ENCODE measurements at regions not wholly inside any gene's neighbourhood (a gene's known extent, or its start where the extent isn't known, plus 50 kb on each side); places are given as distances from the start of the nearest gene placed in this dataset.
"Not testable (repeated sequence)": the region's sequence is repeated elsewhere in the genome, so short reads cannot be mapped to it uniquely, and the experiment has no call there.

- DNase-seq: no peak
Observed at GRCh38 chr4:12555011-12555410, 929.1 kb downstream of the RAB28 start.

GRCh38 chr4:12548678-12549077 lies 935.5 kb downstream of the RAB28 start:
- DNase-seq: no peak

- no peak for DNase-seq
Observed at GRCh38 chr4:12545812-12546211, 938.3 kb downstream of the RAB28 start.

GRCh38 chr4:12538162-12538561 lies 946.0 kb downstream of the RAB28 start:
- no peak for DNase-seq

GRCh38 chr4:12534684-12535083 lies 949.5 kb downstream of the RAB28 start:
- no peak for DNase-seq

GRCh38 chr4:12519426-12519825 lies 964.7 kb downstream of the RAB28 start:
- DNase-seq: no peak

GRCh38 chr4:12507868-12508481 lies 976.2 kb downstream of the RAB28 start:
- no peak for DNase-seq

GRCh38 chr4:12500409-12500808 lies 983.7 kb downstream of the RAB28 start:
- no peak for DNase-seq

GRCh38 chr4:12499693-12500092 lies 984.4 kb downstream of the RAB28 start:
- no peak for DNase-seq

- DNase-seq: no peak
Observed at GRCh38 chr4:12495211-12495610, 988.9 kb downstream of the RAB28 start.

- DNase-seq: no peak
Observed at GRCh38 chr4:12492730-12493393, 991.3 kb downstream of the RAB28 start.

GRCh38 chr4:12488672-12489071 lies 995.5 kb downstream of the RAB28 start:
- no peak for DNase-seq

- DNase-seq: no peak
Observed at GRCh38 chr4:12487000-12487399, 997.1 kb downstream of the RAB28 start.

- no peak for DNase-seq
Observed at GRCh38 chr4:12472087-12472486, 1012.1 kb downstream of the RAB28 start.

GRCh38 chr4:12471193-12471592 lies 1012.9 kb downstream of the RAB28 start:
- no peak for DNase-seq

- DNase-seq: not testable (repeated sequence)
Observed at GRCh38 chr4:12461576-12461975, 1022.6 kb downstream of the RAB28 start.

- no peak for DNase-seq
Observed at GRCh38 chr4:12459126-12459525, 1025.0 kb downstream of the RAB28 start.

GRCh38 chr4:12458621-12459020 lies 1025.5 kb downstream of the RAB28 start:
- DNase-seq: no peak

GRCh38 chr4:12452291-12452690 lies 1023.6 kb upstream of the HS3ST1 start:
- no peak for DNase-seq

- DNase-seq: no peak
Observed at GRCh38 chr4:12447451-12447850, 1018.8 kb upstream of the HS3ST1 start.

- no peak for DNase-seq
Observed at GRCh38 chr4:12446657-12447185, 1018.0 kb upstream of the HS3ST1 start.

- DNase-seq: no peak
Observed at GRCh38 chr4:12446256-12446655, 1017.6 kb upstream of the HS3ST1 start.

- no peak for DNase-seq
Observed at GRCh38 chr4:12445711-12446235, 1017.1 kb upstream of the HS3ST1 start.

GRCh38 chr4:12439633-12440305 lies 1011.1 kb upstream of the HS3ST1 start:
- no peak for DNase-seq

Measured in activated T-cell treated with anti-CD3 and anti-CD28 coated beads, Interleukin-2, amount 50 U/mL, for 48 hours (primary cell).